HG03066 (cell line): ENCODE measurements at regions not wholly inside any gene's neighbourhood (a gene's known extent, or its start where the extent isn't known, plus 50 kb on each side); places are given as distances from the start of the nearest gene placed in this dataset.
"Not testable (repeated sequence)": the region's sequence is repeated elsewhere in the genome, so short reads cannot be mapped to it uniquely, and the experiment has no call there.

Experiments
- ATAC-seq: cut with Tn5 transposase; IDR thresholded peaks from one replicate; pipeline ENCODE4 v1.9.1; 2021; ENCODE audit warnings: low read depth; ENCODE audit not compliant: unreplicated experiment

GRCh38 chr16:64736857-64737256, 385.0 kb downstream of the CDH11 start:
- no peak for ATAC-seq

GRCh38 chr16:64731891-64732290, 390.0 kb downstream of the CDH11 start:
- no peak for ATAC-seq

- ATAC-seq, result no peak
Measured at GRCh38 chr16:64730261-64730660, 391.6 kb downstream of the CDH11 start.

GRCh38 chr16:64724339-64724738, 397.5 kb downstream of the CDH11 start:
- ATAC-seq, result no peak

- no peak for ATAC-seq
Measured at GRCh38 chr16:64718486-64718885, 403.4 kb downstream of the CDH11 start.

DNA sequence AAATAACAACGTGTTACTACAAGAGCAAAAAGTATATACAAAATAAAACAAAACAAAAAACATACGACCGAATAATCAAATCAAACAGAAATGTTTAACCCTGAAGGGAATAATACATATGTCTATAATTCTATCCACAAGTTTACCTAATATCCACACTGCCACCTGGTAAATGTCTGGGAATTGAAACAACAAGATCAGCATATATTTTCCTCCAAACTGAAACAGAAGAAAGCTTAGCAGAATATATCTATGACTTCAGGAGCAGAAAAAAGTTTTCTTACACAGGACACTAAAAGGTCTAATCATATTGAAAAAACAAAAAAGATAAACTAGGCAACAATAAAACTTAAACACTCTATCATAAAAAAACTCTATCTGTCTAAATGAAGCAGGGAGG, 404.0 kb downstream of the CDH11 start:
- no peak for ATAC-seq

DNA sequence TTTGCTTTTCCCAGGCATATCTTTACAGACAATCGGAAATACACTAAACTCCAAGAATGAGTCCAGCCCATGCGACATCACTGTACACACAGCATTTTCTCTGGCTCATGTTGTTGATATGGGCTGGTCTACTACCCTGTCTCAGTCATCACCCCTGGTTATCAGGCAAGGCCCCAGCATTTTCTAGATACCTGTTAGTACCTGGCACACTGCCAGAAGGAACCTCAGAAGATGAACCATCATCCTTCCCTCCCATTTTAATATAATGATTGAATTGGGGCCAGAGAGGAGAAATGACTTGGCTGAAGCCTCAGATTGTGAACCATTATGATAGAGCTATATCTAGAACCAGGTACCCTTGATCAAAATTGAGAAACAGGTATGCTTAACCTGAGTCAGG, 406.2 kb downstream of the CDH11 start:
- no peak for ATAC-seq

GRCh38 chr16:64712026-64712425, 409.8 kb downstream of the CDH11 start:
- ATAC-seq, result no peak

DNA sequence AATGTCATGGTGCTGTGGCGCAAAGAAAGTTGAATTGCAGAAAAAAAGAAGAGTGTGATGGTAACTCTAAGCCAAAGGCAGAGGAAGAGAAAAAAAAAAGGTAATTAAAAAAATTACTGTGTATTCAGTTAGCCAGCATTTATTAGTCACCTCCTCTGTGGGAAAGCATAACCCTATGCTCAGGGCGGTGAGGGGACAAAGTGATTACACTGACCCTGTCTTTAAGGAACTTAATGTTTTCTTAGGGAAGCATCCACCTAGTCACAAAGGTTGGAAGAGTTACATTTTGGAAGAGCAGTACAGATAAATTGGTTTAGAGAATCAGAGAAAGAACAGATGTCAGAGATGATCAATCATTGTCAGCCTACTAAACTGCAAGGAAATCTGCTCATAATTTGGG, 410.3 kb downstream of the CDH11 start:
- ATAC-seq, result no peak

GRCh38 chr16:64711026-64711425, 410.8 kb downstream of the CDH11 start:
- no peak for ATAC-seq

GRCh38 chr16:64705443-64705842, 416.4 kb downstream of the CDH11 start:
- ATAC-seq, result no peak

GRCh38 chr16:64704386-64704785, 417.5 kb downstream of the CDH11 start:
- ATAC-seq, result no peak

GRCh38 chr16:64702415-64702814, 419.4 kb downstream of the CDH11 start:
- ATAC-seq, result no peak

DNA sequence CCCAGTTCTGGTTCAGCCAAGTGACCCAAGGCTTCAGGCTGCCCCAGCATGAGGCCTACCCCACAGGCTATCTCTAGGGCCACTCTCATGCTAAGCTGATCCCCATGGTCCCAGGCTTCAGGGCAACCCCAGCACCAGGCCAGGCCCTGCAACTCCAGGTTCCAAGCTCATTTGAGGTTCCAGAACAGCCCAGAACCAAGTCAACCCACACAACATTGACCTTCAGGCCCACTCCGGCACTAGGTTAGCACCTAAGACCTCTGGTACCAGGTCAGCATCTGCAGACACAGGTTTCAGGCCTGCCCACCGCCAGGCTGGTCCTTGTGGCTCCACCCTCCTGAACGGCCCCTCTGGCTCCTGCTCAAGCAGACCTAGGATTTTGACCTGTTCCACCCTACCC, 421.2 kb downstream of the CDH11 start:
- ATAC-seq, result no peak

GRCh38 chr16:64696866-64697265, 425.0 kb downstream of the CDH11 start:
- ATAC-seq, result no peak

- ATAC-seq, result no peak
Measured at GRCh38 chr16:64695684-64696083, 426.2 kb downstream of the CDH11 start.

DNA sequence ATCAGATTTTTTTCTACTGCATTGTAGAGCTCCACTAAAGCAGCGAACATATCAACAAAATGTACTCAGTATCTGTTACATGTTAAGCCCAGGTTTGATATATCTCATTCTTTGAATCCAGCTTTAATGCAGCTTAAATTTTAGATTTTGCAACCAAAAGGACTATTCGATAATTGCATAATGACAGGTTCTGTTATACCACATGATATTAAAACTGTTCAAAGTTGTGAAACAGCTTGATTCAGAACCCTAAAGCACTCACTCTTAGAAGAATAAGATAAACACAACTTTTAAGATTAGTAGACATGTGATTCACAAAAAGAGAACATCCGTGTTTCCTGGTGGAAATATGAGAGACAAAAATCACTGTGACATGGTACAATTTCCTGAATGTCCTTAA, 427.9 kb downstream of the CDH11 start:
- ATAC-seq, result no peak

DNA sequence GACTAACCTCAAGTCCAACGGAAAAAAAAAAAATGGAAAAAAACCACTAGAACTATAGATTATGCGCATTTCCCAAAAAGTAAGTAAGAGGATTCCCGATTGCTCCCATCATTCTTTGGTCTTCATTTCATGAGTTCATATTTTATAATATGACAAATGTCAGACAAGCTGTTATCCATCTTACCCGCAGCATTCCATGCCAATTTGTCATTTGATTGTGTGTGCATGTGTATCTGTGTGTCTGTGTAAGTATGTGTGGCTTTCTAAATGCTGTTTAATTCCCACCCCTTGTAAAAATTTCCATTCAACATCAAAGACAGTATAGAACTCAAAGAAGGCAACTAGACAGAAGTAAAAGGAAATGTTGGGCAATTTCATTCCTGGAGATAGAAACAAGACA, 434.1 kb downstream of the CDH11 start:
- ATAC-seq, result no peak

GRCh38 chr16:64687123-64687522, 434.7 kb downstream of the CDH11 start:
- ATAC-seq, result no peak

DNA sequence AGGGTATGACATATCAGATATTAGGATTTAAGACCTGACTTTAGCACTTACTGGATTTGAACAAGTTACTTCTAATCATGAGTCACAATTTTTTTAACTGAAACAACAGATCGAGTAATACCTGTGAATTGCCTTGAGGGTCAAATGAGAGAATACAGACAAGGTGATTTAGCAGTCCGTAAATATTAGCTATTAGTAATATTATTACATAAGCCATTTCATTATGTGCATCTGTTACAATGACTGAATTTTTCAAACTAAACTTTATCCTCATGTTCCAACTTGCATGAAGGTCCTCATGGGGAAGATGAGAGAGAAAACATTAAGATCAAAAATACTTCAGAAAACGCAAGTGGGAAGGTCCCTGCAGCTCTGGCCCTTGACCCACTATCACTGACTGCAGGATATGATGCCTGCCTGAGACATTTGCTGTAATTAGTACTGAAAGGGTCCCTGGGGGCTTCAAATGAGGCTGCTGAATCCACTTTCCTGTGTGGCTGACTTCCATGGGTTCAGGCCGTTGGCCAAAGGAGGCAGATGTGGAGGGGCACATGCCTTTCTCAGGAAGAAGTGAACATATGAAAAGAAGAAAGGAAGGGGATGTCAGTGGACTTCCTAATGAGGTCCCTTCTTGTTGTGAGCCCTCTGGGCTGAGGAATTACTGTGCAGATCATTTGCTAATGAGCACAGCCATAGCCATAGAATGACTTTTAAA, 441.7 kb downstream of the CDH11 start:
- no peak for ATAC-seq

DNA sequence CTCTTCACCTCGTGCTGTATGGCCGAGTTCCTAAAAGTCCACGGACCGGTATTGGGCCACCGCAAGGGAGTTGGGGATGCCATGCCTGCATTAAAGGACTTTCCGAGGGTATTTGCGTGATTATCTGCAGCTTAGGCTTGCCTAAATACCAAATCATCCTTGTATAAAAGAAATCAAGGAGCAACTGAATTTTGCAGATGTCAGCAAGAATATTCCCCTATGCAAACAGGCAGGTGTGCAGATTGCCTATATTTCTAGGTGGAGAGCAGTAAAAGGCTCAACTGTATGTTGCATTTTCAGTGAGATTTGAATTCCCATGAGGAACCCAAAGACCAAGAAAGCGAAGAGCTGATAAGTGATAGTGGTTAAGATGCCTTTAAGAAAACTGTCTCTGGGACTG, 452.3 kb downstream of the CDH11 start:
- ATAC-seq, result no peak

DNA sequence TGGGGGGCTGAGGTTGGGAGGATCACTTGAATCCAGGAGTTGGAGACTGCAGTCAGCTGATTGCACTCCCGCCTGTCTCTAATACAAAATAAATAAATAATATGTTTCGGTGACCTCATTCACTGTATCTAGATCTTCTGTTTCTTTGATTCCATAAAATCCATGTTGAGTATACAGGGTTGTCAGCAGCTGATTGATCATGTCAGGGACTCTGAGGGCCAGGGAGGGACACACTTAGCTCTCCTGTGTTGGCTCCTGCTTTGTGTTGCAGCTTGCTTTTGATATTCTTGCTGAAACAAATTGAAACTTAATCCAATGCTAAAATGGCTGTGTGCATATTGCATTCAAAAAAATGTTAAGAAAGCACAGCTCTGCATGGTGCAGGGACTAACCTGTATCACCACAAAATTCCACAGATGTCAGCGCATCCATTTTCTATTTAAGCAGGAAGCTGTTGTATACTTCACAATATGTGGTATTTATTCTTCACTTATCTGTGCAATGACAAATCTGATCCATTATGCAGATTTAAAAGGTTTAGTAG, 454.5 kb downstream of the CDH11 start:
- ATAC-seq, result no peak

- not testable (repeated sequence) for ATAC-seq
Measured at GRCh38 chr16:64662312-64662711, 459.6 kb downstream of the CDH11 start.
